Kasumi-1 (cell line): ENCODE measurements at regions not wholly inside any gene's neighbourhood (a gene's known extent, or its start where the extent isn't known, plus 50 kb on each side); places are given as distances from the start of the nearest gene placed in this dataset.
"Not testable (repeated sequence)": the region's sequence is repeated elsewhere in the genome, so short reads cannot be mapped to it uniquely, and the experiment has no call there.

Experiments used
- DNase-seq, 2 experiments: peaks; one replicate each; lab custom pipeline; 2025; lab: John Stamatoyannopoulos, UW

DNA sequence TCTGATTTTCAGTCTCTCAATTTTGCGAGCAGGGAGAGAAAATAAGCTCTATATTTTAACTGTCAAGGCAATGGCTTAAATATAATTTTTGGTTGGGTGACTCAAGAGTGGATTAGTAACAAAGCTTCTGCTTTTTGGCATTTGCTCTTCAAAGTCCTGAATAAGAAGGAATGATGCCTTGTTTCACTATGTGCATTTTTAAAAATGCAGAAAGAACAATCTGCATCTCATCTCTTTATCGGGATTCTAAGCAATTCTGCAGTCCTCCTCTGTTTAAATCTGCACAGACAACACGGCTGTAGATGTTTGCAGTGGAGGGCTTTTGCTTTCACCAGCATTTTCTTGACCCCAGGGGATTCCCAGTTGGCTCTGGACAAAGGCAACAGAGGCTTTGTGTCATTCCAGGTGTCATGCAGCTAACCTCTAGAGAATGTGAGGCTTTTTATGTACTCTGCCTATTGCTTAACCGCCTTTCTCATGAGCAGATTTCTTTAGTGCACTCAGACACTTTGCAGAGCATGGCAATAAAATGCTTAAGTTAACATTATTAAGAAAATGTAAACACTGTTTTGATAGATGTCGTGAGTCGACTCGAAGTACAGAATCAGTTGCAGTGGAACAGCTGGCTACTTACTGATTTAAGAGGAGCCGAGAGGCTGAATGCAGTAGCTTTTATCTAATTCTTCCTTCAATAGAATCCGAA is 783.2 kb upstream of the NEGR1 start:
- DNase-seq, result no peak

DNA sequence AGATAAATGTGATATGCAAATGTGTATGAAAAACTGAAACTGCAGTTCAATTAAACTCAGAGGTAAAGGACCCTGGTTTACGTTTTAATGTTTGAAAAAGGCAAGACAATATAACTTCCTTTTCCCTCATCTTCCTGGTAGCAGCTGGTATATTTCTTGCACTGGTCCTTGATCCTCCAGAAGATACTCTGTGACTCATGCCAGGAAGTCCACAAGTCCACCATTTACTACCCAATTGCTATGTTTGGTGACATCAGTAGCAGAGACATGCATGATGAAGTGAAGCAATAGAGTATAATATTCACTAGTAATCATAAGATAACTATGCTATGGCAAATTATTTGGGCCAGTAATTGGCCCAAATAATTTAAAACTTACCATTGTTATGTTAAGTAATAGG is 774.5 kb upstream of the NEGR1 start:
- DNase-seq, result no peak

- peak; percentile 84 to 87 for DNase-seq
Observed at GRCh38 chr1:73044241-73045036, 762.1 kb upstream of the NEGR1 start.

DNA sequence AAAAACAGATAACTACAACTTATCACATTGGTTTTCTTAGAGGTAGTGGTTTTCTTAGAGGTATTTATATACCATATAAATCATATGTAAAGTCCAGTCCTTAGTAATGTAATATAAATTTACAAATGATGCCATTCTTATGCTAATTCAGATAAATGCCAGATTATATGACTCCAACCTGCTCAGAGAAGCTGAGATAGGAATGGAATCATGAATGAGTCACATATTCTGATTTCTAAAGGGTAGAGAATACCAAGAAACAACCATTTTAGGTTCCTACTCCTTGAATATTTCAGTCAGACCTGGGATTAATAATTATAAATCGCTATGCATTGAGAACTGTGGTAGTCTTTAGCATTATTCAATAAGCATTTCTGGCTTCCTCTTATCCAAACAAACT is 760.1 kb upstream of the NEGR1 start:
- no peak for DNase-seq

DNA sequence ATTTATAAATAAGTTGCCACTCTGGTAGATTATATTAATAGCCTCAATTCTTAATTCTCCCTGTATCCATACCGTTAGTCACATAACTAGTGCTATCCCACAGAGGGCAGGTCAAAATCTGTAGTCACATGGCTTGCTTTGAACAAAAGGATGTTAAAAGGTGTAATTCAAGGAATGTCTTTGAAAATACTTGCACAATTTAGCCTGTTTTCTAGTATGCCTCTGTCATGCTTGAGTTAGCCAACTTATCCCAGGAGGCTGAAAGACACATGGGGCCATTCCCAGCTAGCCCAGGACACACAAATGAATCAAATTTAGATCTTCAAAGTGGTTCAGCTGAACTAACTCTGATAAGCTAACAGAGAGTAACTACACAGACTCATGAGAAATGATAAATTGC is 758.5 kb upstream of the NEGR1 start:
- no peak for DNase-seq

DNA sequence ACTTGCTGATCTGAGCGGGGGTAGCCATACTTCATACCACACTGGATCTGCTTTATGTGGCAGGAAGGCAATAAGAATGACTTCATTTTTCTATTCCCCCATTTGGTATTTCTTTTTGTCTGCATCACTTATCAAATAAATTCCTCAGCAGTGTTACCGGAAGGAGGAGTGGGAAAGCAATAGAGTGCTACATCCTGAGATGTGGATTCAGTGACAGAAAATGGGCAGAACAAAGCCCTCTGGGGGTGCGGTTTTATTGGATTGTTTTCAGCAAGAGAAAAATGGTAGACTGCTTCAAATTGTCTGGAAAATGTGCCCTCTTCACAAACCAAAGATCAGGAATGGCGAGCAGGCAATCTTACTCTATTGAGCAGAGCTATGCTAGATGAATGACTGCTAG is 751.9 kb upstream of the NEGR1 start:
- no peak for DNase-seq

GRCh38 chr1:73033640-73034039 is 751.3 kb upstream of the NEGR1 start:
- DNase-seq, result no peak

DNA sequence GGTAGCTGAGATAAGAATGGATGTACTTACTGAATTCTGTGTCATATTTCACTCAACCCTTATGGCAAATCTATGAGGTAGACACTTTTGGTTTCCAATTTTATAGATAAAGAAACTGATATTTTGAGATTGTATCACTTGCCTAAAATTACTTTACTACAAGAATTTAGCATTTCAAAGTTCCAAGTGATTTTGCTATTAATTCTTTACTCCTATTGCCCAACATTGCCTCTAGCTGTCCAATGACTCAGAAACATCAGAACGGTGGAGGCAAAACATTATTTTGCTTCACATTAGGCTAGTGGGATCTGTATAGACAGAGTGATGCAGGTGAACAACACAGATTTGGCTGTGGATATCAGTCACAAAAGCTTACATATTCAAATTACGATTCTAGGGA is 747.2 kb upstream of the NEGR1 start:
- DNase-seq, result no peak

DNA sequence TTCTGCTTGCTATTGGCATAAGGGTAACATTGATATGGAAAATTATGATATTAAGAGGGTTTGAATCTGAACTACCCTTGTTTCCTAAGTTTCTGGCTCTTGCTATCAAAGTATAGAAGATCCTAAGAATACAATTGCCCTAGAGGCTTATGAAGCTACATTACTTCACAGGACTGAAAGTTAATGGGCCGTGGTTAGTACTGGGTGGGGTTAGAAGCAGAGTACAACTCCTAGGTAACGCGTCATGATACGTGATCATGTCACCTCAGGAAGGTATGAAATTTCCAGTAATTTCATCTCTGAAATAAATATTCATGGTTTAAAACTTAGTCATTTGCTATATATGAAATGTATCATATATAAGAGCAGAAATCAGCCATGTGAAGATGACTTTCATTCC is 743.8 kb upstream of the NEGR1 start:
- no peak for DNase-seq

- DNase-seq, result no peak
Observed at GRCh38 chr1:73009938-73010337, 727.6 kb upstream of the NEGR1 start.

DNA sequence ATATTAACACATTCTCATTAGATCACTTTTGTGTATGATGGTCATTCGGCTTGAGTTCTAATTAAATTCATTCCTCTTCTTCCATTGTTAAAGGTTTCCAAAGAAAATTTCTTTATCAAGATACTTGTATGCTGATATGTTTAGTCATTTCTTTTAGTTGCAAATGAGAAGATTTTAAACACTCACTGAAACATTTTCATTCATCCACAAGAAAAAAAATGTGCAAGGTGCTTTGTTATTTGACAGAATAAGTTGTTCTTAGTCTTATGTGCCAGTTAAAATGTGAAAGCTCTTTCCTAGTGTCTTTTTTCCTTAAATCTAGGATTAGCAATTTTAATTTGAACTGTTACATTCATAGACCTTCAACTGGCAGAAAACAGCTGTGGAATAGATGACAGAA is 727.0 kb upstream of the NEGR1 start:
- DNase-seq, result no peak

DNA sequence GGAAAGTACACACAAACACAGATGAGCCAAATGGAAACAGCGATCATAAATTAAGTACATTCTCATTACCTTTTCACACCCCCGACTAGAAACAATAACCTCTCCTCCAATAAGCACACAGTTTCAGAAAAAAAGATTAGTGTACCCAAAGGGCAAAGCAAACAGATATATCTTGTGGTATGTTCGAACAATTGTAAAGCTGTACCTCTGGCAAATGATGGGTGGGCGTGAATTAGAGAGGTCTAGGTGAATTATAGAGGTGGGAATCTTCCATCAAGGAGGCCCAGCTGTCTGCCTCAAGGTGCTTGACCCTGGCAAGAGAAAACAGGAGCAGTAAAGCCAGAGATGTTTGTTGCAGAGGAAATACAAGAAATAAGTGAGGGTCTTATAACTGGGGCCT is 715.3 kb upstream of the NEGR1 start:
- DNase-seq, result no peak

GRCh38 chr1:72997041-72997440 is 714.7 kb upstream of the NEGR1 start:
- no peak for DNase-seq

GRCh38 chr1:72987871-72988270 is 705.5 kb upstream of the NEGR1 start:
- not testable (repeated sequence) for DNase-seq

DNA sequence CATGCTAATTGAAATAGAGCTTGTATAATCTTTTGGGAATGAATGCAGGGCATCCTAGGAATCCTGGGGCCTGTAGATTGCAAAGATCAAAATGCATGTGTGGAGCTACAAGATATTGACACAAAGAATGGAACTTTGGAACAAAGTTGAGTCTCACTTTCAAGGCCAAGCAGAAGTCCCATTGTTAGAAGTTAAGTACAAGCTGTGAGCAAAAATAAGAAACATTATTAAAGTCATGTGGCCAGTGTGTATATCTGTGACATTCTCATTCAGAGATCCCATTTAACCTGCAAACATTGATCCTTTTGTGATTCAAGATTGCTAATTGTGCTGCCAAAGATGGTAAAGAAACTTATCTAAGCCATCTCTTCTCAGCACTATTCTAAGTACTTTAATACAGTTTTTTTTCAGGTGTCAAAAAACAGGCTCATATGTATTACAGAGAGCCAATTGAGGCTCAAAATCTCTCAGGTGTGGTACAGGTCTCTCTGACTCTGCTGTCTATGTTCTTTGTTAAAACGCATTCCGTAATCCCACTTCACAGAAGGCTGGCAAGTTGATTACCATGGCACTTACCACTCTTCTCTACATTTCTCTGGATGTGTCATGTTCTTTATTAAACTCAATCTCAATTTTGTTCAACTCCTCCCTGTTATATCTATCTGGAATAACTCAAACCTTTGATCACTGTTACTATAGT is 704.4 kb upstream of the NEGR1 start:
- DNase-seq, result no peak

GRCh38 chr1:72985024-72985423 is 702.7 kb upstream of the NEGR1 start:
- not testable (repeated sequence) for DNase-seq

DNA sequence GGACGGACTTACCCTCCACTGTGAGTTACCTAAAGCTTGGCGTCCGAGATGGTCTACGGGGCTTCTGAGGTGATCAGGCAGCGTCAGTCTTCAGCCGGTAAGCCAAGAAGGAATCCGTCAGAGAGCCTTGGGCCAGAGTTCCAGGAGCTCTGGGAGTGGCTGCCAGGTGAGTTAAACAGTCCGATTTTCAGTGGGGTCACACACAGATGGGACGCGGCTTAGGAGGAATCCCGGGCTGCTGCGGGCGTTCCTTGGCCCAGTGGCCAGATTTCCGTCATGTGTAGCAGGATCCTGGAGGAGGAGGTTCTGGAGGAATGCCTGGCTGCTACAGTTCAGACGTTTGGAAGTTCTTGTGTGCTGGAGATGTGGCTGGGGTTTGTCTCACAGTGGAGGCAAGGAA is 700.7 kb upstream of the NEGR1 start:
- not testable (repeated sequence) for DNase-seq

GRCh38 chr1:72969461-72969860 is 687.1 kb upstream of the NEGR1 start:
- no peak for DNase-seq

DNA sequence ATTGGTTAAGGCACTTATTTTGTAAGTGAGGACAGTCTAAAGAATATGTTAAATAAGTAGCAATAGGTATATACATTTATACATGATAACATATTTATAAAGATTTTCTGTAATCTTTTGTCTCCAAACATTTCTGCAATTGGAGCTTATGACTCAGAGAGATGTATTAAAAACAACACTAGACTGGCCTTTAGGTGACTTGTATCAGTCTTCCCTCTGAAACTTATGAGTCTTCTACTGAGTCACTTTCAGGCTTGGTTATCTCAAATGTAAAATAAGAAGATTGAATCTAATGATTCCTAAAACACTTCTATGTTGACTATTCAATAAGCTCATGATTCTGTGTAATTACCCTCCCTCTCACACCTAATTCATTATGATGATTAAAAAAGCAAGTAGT is 672.6 kb upstream of the NEGR1 start:
- DNase-seq, result no peak

DNA sequence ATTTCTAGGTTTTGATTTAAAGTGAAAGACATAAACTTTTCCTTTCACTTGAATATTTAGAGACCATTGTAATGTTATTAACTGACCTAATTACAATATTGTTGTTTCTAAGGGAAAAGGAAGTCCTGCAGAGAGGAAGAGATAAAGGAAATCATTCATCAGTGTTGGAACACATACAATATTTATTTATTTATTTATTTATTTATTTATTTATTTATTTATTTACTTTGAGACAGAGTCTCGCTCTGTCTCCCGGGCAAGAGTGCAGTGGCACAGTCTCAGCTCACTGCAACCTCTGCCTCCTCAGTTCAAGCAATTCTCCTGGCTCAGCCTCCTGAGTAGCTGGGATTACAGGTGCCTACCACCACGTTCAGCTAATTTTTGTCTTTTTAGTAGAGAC is 668.6 kb upstream of the NEGR1 start:
- not testable (repeated sequence) for DNase-seq

DNA sequence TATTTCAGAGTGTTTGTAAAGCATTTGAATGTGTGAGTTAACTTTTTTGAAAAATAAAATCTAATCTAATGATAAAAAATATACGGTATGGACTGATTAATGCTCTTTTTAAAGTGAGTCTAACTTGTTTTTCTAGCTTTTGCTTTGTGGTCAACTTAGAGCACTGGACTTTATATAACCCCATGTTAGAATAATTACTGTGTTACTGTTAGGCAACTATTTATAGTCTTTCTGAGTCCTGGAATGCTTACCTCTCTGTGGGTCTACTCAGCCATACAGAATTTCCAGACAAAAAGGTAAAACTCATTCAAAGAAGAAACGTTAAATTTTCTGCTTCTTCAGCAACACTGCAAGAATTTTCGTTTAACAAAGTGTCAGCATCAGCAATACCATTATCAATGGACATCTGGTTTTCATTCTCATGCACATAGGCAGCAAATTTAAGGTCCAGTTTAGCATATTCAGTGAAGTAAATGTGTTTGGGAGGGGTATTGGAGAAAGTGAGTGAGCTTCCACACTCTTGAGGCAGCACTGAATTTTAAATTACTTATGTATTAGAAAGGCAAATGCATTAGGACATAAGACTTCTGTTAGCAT is 664.7 kb upstream of the NEGR1 start:
- no peak for DNase-seq

- DNase-seq, result no peak
Observed at GRCh38 chr1:72942008-72942407, 659.7 kb upstream of the NEGR1 start.

- DNase-seq, result no peak
Observed at GRCh38 chr1:72938408-72938807, 656.1 kb upstream of the NEGR1 start.
